GM19238 (cell line): ENCODE measurements at regions not wholly inside any gene's neighbourhood (a gene's known extent, or its start where the extent isn't known, plus 50 kb on each side); places are given as distances from the start of the nearest gene placed in this dataset.

ENCODE experiments used
- DNase-seq: peaks from one replicate; pipeline ENCODE4 v3.0.0; 2011; ENCODE audit warnings: low spot score; ENCODE audit not compliant: insufficient read length

GRCh38 chr3:188059351-188059750 lies 94.6 kb upstream of the LPP start:
- no peak for DNase-seq

- no peak for DNase-seq
Measured at GRCh38 chr3:188060264-188060835, 93.6 kb upstream of the LPP start.

DNA sequence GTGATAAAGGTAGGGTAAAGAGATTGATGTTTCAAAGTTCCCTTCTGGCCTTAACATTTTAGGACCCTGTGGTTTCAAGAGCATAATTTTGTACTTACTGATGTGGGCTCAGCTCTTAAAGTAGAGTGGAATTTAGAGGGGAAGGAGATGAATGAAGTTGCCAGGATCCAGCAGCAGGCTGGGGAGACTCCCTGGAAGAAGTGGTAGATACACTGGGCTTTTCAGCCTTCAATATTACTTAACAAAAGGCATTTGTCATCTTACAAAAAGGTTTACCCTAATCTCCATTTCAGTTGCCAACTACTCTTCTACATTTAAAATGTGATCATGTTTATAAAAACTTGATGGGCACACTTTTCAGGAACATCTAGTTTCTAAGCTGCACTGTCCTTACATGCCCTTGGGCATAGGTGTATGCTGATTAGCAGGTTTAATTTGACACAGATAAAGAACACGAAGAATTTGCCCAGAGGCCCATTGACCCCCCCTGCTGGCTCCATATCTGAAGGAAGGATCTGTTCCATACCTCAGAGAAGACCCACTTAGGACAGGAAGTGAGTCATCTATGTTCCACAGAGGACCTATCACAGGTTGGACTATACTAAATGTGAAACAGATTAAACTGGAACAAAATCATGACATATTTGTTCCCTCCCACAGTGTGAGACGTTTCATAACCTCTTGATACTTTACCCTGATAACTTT lies 93.0 kb upstream of the LPP start:
- DNase-seq: no peak

DNA sequence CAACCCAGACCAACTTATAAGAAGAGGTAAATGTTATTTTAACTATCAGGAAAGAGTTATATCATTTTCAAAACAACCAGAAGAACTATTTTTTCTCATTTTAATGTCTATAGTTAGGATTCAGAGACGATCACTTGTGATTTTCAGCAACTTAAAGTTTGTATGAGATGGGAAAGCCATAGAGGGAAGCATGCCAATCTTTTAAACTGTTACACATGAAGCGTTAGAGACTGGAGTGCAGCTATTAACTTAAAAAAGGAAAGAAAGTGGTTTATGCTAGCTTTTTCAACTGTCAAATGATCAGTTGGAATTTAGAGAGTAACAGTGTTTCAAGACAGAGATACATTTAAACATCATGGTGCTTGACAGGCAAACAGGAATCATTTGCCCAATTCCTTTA lies 91.7 kb upstream of the LPP start:
- DNase-seq: no peak

GRCh38 chr3:188064831-188065493 lies 89.0 kb upstream of the LPP start:
- DNase-seq: no peak

DNA sequence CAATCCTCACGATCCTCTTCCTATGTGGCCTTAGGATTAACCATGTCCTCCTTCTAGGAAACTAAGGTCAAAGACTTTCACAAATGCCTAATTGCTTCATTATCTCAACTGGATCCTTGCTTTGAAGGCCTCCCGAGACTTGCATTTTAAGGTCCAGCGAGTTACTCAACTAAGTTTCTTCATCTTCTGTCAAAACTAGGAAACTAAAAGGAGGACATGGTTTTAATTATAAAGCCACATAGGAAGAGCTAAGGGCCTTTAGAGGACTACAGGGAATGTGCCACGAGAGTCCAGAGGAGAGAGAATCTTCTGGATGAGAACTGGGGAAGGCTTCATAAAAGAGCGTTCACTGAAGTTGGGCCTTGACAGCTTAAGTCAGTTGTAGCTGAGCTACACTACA lies 87.8 kb upstream of the LPP start:
- no peak for DNase-seq

- DNase-seq: no peak
Measured at GRCh38 chr3:188067932-188068331, 86.0 kb upstream of the LPP start.

- DNase-seq: no peak
Measured at GRCh38 chr3:188068342-188068741, 85.6 kb upstream of the LPP start.

DNA sequence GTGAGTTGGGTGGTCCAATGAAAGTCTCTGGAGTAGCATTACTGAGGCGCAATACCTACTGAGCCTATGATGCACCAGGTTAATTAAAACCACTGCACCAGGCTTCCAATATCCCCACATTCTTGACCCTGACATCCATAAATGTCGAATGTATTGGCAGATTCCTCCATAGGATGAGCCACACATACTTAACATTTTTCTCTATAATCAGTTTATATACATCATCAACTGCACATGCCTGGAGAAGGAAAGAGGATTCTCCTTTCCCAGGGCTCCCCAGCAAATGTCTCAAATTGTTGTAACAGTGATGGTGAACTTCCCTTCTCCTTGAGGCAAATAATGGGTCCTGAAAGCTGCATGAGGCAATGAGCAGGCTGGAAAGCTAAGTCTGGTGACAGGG lies 82.3 kb upstream of the LPP start:
- DNase-seq: no peak

DNA sequence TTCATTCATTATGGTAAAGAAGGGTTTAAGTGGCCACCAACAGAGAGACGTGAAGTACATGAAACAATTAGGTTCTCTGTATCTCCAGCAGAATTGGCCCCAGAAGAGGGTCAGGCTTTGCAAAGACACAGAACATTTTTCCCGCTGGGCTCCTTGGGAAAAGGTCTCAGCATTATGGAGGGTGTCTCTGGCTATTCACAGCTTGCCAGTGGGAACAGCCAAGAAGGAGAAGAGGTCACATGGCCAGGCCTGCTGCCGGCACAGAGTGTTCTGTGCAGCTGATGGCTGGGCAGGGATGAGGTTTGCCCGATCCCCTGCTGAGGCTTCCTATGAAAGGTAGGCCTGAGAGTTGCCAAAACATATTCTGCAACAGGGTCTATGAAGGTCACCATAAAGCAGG lies 77.8 kb upstream of the LPP start:
- DNase-seq: no peak

GRCh38 chr3:188077160-188077799 lies 76.7 kb upstream of the LPP start:
- DNase-seq: no peak

GRCh38 chr3:188080091-188080490 lies 73.9 kb upstream of the LPP start:
- DNase-seq: no peak

DNA sequence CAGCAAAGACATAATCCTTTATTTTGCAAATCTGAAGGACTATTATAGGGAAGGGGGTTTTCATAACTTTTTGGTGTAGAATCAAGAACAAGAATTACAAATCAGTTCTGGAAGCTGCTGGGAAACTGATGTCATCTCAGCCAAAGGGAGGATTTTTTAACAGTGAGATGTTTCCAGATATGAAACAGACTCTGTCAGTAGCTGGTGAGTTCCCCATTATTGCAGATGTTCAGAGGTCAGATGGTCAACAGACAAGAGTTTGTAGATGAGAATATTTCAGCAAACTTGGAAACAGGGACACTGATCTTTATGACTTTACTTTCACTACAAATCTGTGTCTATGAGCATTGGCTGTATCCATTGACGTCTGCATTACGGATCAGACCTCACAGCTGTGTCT lies 71.9 kb upstream of the LPP start:
- no peak for DNase-seq

DNA sequence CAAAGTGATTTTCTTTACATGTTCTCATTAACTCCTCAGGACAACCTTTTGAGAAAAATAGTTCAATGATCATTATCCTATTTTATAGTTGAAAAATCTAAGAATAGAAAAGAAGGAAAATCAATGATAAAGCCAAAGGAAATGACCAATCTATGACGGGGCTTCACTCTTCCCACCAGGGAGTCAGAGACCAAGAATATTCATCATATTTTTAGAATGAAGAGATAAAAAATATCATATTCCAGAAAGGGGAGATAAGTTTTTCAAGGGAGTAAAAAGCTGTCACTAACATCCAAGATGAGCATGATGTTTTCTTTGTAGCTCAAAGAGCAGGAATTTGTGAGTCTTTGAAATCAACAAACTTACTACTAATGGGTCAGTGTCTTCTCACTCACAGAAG lies 71.5 kb upstream of the LPP start:
- DNase-seq: no peak

- DNase-seq: no peak
Measured at GRCh38 chr3:188083011-188083410, 70.9 kb upstream of the LPP start.

DNA sequence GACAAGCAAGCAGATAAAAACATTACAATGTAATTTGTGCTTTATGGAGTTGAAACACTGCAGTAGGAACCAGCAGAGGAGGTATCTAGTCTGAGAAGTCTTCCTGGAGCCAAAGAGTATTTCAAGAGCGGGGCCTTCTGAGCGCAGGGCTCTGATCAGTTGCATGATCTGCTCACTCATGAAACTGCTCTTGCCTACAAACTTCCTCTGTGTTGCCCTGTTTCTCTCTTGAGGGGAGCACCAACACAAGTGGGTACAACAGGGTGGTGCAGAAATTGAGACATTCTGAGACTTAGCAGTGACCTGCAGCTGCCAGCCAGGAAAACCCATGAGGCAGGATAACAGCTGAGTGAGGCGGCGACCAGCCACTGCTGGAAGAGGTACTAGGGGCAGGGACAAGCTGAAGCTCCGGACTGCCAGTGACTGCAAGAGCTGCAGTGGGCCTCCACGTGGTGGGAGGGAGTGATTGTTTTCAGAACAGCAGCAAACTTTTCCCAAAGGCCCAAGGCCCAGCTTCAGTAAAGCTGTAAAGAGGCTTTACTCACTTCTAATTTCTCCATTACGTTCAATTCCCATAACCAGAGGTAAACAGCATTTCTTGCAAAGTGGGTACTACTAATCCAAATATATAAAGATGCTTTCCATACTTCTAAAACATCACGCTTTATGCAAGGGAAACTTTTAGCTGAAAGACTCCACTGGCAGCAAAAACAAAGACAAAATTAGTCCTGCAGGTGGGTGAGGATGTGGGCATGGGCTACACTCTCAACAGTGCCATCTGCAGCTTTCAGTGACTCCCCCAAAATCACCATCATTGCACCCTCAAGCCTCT lies 69.0 kb upstream of the LPP start:
- no peak for DNase-seq

DNA sequence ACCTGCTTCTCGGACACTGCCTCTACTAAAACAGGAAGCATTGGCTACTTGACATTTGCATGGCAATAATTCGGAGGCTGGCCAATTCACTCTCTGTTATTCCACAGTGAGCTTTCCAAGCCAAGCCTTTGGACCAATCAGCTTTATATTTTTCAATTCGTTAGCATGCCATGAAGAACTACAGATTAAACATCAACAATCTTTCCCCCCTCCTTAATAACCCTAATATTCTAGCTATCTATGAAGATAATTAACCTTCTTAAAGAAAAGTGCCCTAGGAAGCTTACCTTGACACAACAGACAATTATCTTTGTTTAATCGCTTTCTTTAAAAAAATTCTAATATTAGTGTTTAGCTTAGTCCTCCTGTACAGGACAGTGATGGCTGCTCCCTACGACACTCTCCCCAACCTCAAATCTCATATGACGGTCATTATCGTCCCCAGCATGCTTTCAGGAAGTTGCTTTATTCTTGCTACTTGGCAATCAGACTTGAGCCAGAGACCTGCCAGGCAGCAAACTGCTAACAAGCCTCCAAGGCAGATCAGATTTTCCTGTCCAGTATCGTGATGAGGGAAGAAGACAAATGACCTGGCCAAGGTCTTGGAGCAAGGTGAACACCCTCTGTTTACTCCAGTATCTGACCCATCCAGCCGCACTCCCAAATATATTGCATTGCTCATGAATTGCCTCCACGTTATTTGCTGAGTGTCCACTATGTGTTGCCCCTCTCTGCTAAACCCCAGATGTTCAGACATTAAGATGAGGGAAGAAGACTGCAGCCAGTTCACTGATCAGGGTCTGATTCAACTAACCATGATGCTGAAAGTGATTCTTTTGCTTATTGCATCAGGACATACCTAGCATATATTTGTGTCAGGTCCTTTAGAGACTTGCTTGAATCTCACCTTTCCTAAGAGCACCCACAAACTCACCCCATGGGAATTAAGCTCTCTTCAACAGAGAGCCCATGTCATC lies 68.1 kb upstream of the LPP start:
- DNase-seq: no peak

GRCh38 chr3:188088948-188089685 lies 64.8 kb upstream of the LPP start:
- no peak for DNase-seq

GRCh38 chr3:188090620-188091309 lies 63.2 kb upstream of the LPP start:
- no peak for DNase-seq
